ENCODE measurements at regions not wholly inside any gene's neighbourhood (a gene's known extent, or its start where the extent isn't known, plus 50 kb on each side); places are given as distances from the start of the nearest gene placed in this dataset.

DNA sequence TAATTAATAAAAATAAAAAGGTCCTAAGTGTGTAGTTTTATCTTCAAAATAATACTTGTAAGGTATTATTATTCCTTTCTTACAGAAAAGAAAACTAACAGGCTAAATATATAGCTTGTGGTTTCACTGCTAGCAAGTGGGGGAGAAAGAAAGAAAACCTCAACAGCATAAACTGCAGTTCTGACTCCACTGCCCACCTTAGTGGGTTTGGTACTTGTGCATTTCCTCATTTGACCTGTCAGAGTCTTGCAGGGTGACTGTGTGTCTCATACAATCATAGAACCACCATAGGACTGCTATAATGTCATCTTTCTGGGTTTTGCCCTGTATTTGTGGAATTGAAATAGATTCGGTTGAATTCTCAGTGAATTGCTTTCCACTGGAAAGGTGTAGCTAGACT, 94.7 kb upstream of the PUDP start:
- TF ChIP-seq, protein P1, sequence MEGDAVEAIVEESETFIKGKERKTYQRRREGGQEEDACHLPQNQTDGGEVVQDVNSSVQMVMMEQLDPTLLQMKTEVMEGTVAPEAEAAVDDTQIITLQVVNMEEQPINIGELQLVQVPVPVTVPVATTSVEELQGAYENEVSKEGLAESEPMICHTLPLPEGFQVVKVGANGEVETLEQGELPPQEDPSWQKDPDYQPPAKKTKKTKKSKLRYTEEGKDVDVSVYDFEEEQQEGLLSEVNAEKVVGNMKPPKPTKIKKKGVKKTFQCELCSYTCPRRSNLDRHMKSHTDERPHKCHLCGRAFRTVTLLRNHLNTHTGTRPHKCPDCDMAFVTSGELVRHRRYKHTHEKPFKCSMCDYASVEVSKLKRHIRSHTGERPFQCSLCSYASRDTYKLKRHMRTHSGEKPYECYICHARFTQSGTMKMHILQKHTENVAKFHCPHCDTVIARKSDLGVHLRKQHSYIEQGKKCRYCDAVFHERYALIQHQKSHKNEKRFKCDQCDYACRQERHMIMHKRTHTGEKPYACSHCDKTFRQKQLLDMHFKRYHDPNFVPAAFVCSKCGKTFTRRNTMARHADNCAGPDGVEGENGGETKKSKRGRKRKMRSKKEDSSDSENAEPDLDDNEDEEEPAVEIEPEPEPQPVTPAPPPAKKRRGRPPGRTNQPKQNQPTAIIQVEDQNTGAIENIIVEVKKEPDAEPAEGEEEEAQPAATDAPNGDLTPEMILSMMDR (IDR thresholded peaks at IDR 0.05; ENCODE audit: insufficient read depth, low read length, poor library complexity, severe bottlenecking): no peak
- TF ChIP-seq EZH2phosphoT487 (conservative IDR thresholded peaks at IDR 0.05; ENCODE audit: low read length): no peak
- Histone ChIP-seq H3K79me2 (ENCODE audit: insufficient read depth, low read length) (peaks cover 67% of the 10 kb centered on the region), H3K4me3 (ENCODE audit: insufficient read depth, low read length, poor library complexity, severe bottlenecking) (no peak overlapping the region), H3K4me2 (ENCODE audit: low read depth, low read length, poor library complexity, severe bottlenecking) (no peak overlapping the region), H3K9ac (ENCODE audit: low read length) (no peak overlapping the region), H3K27ac (ENCODE audit: low read depth, low read length) (no peak overlapping the region), H3K36me3 (ENCODE audit: low read length) (no peaks in the 10 kb centered on the region; the same call in 1 of the 2 replicates), H4K20me1 (ENCODE audit: low read depth, low read length) (no peaks in the 10 kb centered on the region), H2AFZ (ENCODE audit: low read depth, low read length, severe bottlenecking) (no peak overlapping the region), H3K27me3 (ENCODE audit: low read length) (no peaks in the 10 kb centered on the region), H3K9me3 (ENCODE audit: insufficient read depth, low read length) (no peaks in the 10 kb centered on the region), H3K9me2 (replicated peaks; ENCODE audit: insufficient read depth, low read length) (no peaks in the 10 kb centered on the region), H3F3A (ENCODE audit: insufficient read depth) (no peaks in the 10 kb centered on the region)

DNA sequence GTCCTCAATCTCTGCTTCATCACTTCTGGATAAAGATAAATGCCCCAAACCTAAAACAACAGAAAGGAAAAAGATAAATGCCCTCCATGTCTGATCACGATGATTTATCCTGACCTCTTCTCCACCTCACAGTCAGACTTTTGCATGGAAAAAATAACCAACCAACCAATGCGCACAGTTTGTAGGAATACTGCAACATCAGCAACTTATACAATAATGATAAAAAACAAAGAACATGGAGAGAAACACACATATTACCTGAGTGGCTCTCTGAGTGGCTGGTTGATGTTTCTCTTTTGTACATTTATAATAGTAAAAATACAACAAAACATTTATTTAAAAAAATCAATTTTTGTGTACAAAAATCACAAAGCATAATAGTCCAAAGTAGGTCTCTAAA, 93.0 kb upstream of the PUDP start:
- TF ChIP-seq, protein P1 (IDR thresholded peaks at IDR 0.05; ENCODE audit: insufficient read depth, low read length, poor library complexity, severe bottlenecking): no peak
- TF ChIP-seq EZH2phosphoT487 (conservative IDR thresholded peaks at IDR 0.05; ENCODE audit: low read length): no peak
- no peaks in the 10 kb centered on the region; the same call in 1 of the 2 replicates for H3K36me3 ChIP-seq (ENCODE audit: low read length)
- no peaks in the 10 kb centered on the region for H3F3A ChIP-seq (ENCODE audit: insufficient read depth)
- H3K27me3 ChIP-seq (ENCODE audit: low read length): no peaks in the 10 kb centered on the region
- H3K27ac ChIP-seq (ENCODE audit: low read depth, low read length): no peak overlapping the region
- H3K9ac ChIP-seq (ENCODE audit: low read length): no peak overlapping the region
- no peak overlapping the region for H3K4me3 ChIP-seq (ENCODE audit: insufficient read depth, low read length, poor library complexity, severe bottlenecking)
- no peaks in the 10 kb centered on the region for H4K20me1 ChIP-seq (ENCODE audit: low read depth, low read length)
- no peaks in the 10 kb centered on the region for H3K9me2 ChIP-seq (replicated peaks; ENCODE audit: insufficient read depth, low read length)
- H3K79me2 ChIP-seq (ENCODE audit: insufficient read depth, low read length): peaks cover 63% of the 10 kb centered on the region
- H3K4me2 ChIP-seq (ENCODE audit: low read depth, low read length, poor library complexity, severe bottlenecking): no peak overlapping the region
- no peak overlapping the region for H2AFZ ChIP-seq (ENCODE audit: low read depth, low read length, severe bottlenecking)
- H3K9me3 ChIP-seq (ENCODE audit: insufficient read depth, low read length): no peaks in the 10 kb centered on the region

DNA sequence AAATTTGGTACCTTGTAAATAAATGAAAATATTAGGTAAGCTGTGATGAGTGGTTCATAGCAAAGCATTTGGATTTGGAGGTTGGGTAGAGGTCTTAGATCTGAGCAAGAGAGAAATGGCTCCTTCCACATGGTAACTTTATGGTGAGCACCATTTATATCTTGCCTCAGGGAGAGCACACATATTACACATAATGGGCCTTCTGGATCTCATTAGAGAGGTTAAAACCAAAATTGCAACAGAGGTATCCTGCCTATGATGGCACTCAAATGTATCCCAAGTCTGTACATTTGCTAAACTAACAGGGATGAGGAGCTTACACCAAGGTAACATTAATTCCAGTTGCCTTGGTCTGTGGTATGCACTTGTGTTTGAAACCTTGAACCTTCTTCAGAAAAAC, 87.1 kb upstream of the PUDP start:
- H2AFZ ChIP-seq (ENCODE audit: low read depth, low read length, severe bottlenecking): no peak overlapping the region
- H3K4me2 ChIP-seq (ENCODE audit: low read depth, low read length, poor library complexity, severe bottlenecking): no peak overlapping the region
- H3K79me2 ChIP-seq (ENCODE audit: insufficient read depth, low read length): peaks cover 69% of the 10 kb centered on the region; the same call in 1 of the 2 replicates
- H4K20me1 ChIP-seq (ENCODE audit: low read depth, low read length): no peaks in the 10 kb centered on the region
- H3K27me3 ChIP-seq (ENCODE audit: low read length): no peaks in the 10 kb centered on the region
- no peak overlapping the region for H3K4me3 ChIP-seq (ENCODE audit: insufficient read depth, low read length, poor library complexity, severe bottlenecking)
- H3K36me3 ChIP-seq (ENCODE audit: low read length): no peaks in the 10 kb centered on the region
- no peak overlapping the region for H3K9ac ChIP-seq (ENCODE audit: low read length)
- H3K9me2 ChIP-seq (replicated peaks; ENCODE audit: insufficient read depth, low read length): no peaks in the 10 kb centered on the region
- peaks cover 3% of the 10 kb centered on the region; the same call in 1 of the 2 replicates for H3F3A ChIP-seq (ENCODE audit: insufficient read depth)
- TF ChIP-seq, protein P1 (IDR thresholded peaks at IDR 0.05; ENCODE audit: insufficient read depth, low read length, poor library complexity, severe bottlenecking): no peak
- no peak for TF ChIP-seq EZH2phosphoT487 (conservative IDR thresholded peaks at IDR 0.05; ENCODE audit: low read length)
- H3K9me3 ChIP-seq (ENCODE audit: insufficient read depth, low read length): no peaks in the 10 kb centered on the region
- H3K27ac ChIP-seq (ENCODE audit: low read depth, low read length): no peak overlapping the region

All from SU-DHL-6 (cell line).